ENCODE measurements at regions not wholly inside any gene's neighbourhood (a gene's known extent, or its start where the extent isn't known, plus 50 kb on each side); places are given as distances from the start of the nearest gene placed in this dataset.

- DNase-seq (ENCODE audit: low spot score) = no peak
Measured at GRCh38 chr18:34075963-34076860, 148.5 kb downstream of the NOL4 start.

- DNase-seq (ENCODE audit: low spot score) = no peak
Measured at GRCh38 chr18:34061226-34061625, 163.5 kb downstream of the NOL4 start.

- DNase-seq (ENCODE audit: low spot score) = no peak
Measured at GRCh38 chr18:34055227-34055626, 169.5 kb downstream of the NOL4 start.

GRCh38 chr18:34050661-34051060 lies 174.1 kb downstream of the NOL4 start:
- DNase-seq (ENCODE audit: low spot score) = no peak

- DNase-seq (ENCODE audit: low spot score) = no peak
Measured at GRCh38 chr18:34049511-34049910, 175.2 kb downstream of the NOL4 start.

GRCh38 chr18:34048423-34048822 lies 176.3 kb downstream of the NOL4 start:
- DNase-seq (ENCODE audit: low spot score) = no peak

GRCh38 chr18:34042423-34043146 lies 182.1 kb downstream of the NOL4 start:
- no peak for DNase-seq (ENCODE audit: low spot score)

GRCh38 chr18:34039611-34040010 lies 185.1 kb downstream of the NOL4 start:
- no peak for DNase-seq (ENCODE audit: low spot score)

GRCh38 chr18:34039201-34039600 lies 185.5 kb downstream of the NOL4 start:
- DNase-seq (ENCODE audit: low spot score) = no peak

- no peak for DNase-seq (ENCODE audit: low spot score)
Measured at GRCh38 chr18:34038086-34038485, 186.6 kb downstream of the NOL4 start.

- no peak for DNase-seq (ENCODE audit: low spot score)
Measured at GRCh38 chr18:34033968-34034367, 190.7 kb downstream of the NOL4 start.

GRCh38 chr18:34031810-34032209 lies 192.9 kb downstream of the NOL4 start:
- DNase-seq (ENCODE audit: low spot score) = no peak

- no peak for DNase-seq (ENCODE audit: low spot score)
Measured at GRCh38 chr18:34028324-34028723, 196.4 kb downstream of the NOL4 start.

- DNase-seq (ENCODE audit: low spot score) = no peak
Measured at GRCh38 chr18:34025191-34025801, 199.4 kb downstream of the NOL4 start.

GRCh38 chr18:34023471-34023870 lies 201.2 kb downstream of the NOL4 start:
- peak; percentile 27 for DNase-seq (ENCODE audit: low spot score)

- no peak for DNase-seq (ENCODE audit: low spot score)
Measured at GRCh38 chr18:34018336-34018735, 206.4 kb downstream of the NOL4 start.

GRCh38 chr18:34003687-34004086 lies 221.0 kb downstream of the NOL4 start:
- no peak for DNase-seq (ENCODE audit: low spot score)

GRCh38 chr18:34002130-34002529 lies 222.6 kb downstream of the NOL4 start:
- DNase-seq (ENCODE audit: low spot score) = no peak

GRCh38 chr18:34001376-34001775 lies 223.3 kb downstream of the NOL4 start:
- no peak for DNase-seq (ENCODE audit: low spot score)

GRCh38 chr18:33987206-33987605 lies 237.5 kb downstream of the NOL4 start:
- no peak for DNase-seq (ENCODE audit: low spot score)

- no peak for DNase-seq (ENCODE audit: low spot score)
Measured at GRCh38 chr18:33983126-33983525, 241.6 kb downstream of the NOL4 start.

- DNase-seq (ENCODE audit: low spot score) = no peak
Measured at GRCh38 chr18:33960417-33960816, 264.3 kb downstream of the NOL4 start.

- DNase-seq (ENCODE audit: low spot score) = no peak
Measured at GRCh38 chr18:33959609-33960008, 265.1 kb downstream of the NOL4 start.

Measured in iPS-NIHi11 (cell line).